NOMO-1 treated with DMSO at 0.1 percent for 48 hours (cell line): ENCODE measurements at regions not wholly inside any gene's neighbourhood (a gene's known extent, or its start where the extent isn't known, plus 50 kb on each side); places are given as distances from the start of the nearest gene placed in this dataset.

Source experiments
- DNase-seq: peaks from one replicate; lab custom pipeline; 2025; ENCODE audit not compliant: unreplicated experiment; lab: John Stamatoyannopoulos, UW

GRCh38 chr6:26284537-26285142, 80.4 kb upstream of the BTN3A2 start:
- DNase-seq = peak; percentile 61

GRCh38 chr6:26285143-26286134, 79.6 kb upstream of the BTN3A2 start:
- DNase-seq = peak; percentile 97

GRCh38 chr6:26286168-26286877, 78.7 kb upstream of the BTN3A2 start:
- peak; percentile 64 for DNase-seq

GRCh38 chr6:26288155-26288554, 76.8 kb upstream of the BTN3A2 start:
- no peak for DNase-seq

GRCh38 chr6:26290941-26291340, 74.1 kb upstream of the BTN3A2 start:
- DNase-seq = no peak

GRCh38 chr6:26292709-26293108, 72.3 kb upstream of the BTN3A2 start:
- DNase-seq = no peak

- DNase-seq = no peak
Observed at GRCh38 chr6:26294302-26294701, 70.7 kb upstream of the BTN3A2 start.

- DNase-seq = peak; percentile 48
Observed at GRCh38 chr6:26295691-26296555, 69.1 kb upstream of the BTN3A2 start.

GRCh38 chr6:26296556-26296856, 68.5 kb upstream of the BTN3A2 start:
- DNase-seq = no peak

GRCh38 chr6:26296857-26297648, 67.9 kb upstream of the BTN3A2 start:
- no peak for DNase-seq

- DNase-seq = no peak
Observed at GRCh38 chr6:26299286-26300042, 65.5 kb upstream of the BTN3A2 start.

- DNase-seq = no peak
Observed at GRCh38 chr6:26300043-26300331, 65.0 kb upstream of the BTN3A2 start.

GRCh38 chr6:26300359-26300758, 64.6 kb upstream of the BTN3A2 start:
- no peak for DNase-seq

- no peak for DNase-seq
Observed at GRCh38 chr6:26300828-26301227, 64.2 kb upstream of the BTN3A2 start.

- no peak for DNase-seq
Observed at GRCh38 chr6:26301638-26302037, 63.4 kb upstream of the BTN3A2 start.

- DNase-seq = no peak
Observed at GRCh38 chr6:26302941-26303559, 61.9 kb upstream of the BTN3A2 start.

GRCh38 chr6:26304213-26304796, 60.7 kb upstream of the BTN3A2 start:
- DNase-seq = no peak

GRCh38 chr6:26304797-26305640, 60.0 kb upstream of the BTN3A2 start:
- peak; percentile 97 for DNase-seq
